Type B pancreatic cell (in vitro differentiated cells): ENCODE measurements at regions not wholly inside any gene's neighbourhood (a gene's known extent, or its start where the extent isn't known, plus 50 kb on each side); places are given as distances from the start of the nearest gene placed in this dataset.
"Not testable (repeated sequence)": the region's sequence is repeated elsewhere in the genome, so short reads cannot be mapped to it uniquely, and the experiment has no call there.

Experiments
- DNase-seq: peaks from one replicate; pipeline ENCODE4 v3.0.0; 2021; ENCODE audit warnings: mixed read lengths; ENCODE audit not compliant: unreplicated experiment; ENCODE audit errors: extremely low spot score
- H3K27ac Mint-ChIP-seq: 2 replicates; pipeline ENCODE4 v1.8.0; 2021; ENCODE audit warnings: mild to moderate bottlenecking, mixed read lengths
- H3K27me3 Mint-ChIP-seq: 2 replicates; pipeline ENCODE4 v1.8.0; 2021; ENCODE audit warnings: mixed read lengths
- H3K36me3 Mint-ChIP-seq: 2 replicates; pipeline ENCODE4 v1.8.0; 2021; ENCODE audit warnings: mixed read lengths
- H3K4me1 Mint-ChIP-seq: one replicate; pipeline ENCODE4 v1.8.0; 2021; ENCODE audit warnings: mixed read lengths; ENCODE audit not compliant: unreplicated experiment
- H3K4me3 Mint-ChIP-seq: 2 replicates; pipeline ENCODE4 v1.8.0; 2021; ENCODE audit warnings: mild to moderate bottlenecking, mixed read lengths
- H3K9me3 Mint-ChIP-seq: 2 replicates; pipeline ENCODE4 v1.8.0; 2021; ENCODE audit warnings: mixed read lengths
- TF ChIP-seq, protein P1 (sequence below): fragments of 200-600 bp; sonication (generic); conservative IDR thresholded peaks from 2 replicates; pipeline ENCODE4 v1.5.0; 2021; ENCODE audit warnings: antibody characterized with exemption, mild to moderate bottlenecking

DNA sequence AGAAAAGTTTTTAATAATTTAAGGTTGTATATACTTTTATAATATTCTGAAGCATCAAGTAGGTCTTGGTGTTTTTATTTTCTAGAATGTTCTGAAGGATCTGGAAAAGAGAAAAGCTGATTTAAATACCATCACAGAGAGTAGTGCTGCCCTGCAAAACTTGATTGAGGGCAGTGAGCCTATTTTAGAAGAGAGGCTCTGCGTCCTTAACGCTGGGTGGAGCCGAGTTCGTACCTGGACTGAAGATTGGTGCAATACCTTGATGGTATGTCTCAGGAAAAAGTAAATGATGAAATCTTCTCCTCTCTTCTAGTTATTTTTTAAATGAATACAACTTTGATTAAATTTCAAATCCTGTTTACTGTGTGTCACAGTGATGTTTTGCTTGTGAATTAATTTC, 225.7 kb downstream of the UTRN start:
- Mint-ChIP-seq H3K4me3 (no peak overlapping the region), H3K36me3 (peaks cover 16% of the 10 kb centered on the region), H3K27me3 (no peaks in the 10 kb centered on the region), H3K9me3 (no peaks in the 10 kb centered on the region), H3K27ac (no peak overlapping the region), H3K4me1 (no peaks in the 10 kb centered on the region)
- TF ChIP-seq, protein P1, sequence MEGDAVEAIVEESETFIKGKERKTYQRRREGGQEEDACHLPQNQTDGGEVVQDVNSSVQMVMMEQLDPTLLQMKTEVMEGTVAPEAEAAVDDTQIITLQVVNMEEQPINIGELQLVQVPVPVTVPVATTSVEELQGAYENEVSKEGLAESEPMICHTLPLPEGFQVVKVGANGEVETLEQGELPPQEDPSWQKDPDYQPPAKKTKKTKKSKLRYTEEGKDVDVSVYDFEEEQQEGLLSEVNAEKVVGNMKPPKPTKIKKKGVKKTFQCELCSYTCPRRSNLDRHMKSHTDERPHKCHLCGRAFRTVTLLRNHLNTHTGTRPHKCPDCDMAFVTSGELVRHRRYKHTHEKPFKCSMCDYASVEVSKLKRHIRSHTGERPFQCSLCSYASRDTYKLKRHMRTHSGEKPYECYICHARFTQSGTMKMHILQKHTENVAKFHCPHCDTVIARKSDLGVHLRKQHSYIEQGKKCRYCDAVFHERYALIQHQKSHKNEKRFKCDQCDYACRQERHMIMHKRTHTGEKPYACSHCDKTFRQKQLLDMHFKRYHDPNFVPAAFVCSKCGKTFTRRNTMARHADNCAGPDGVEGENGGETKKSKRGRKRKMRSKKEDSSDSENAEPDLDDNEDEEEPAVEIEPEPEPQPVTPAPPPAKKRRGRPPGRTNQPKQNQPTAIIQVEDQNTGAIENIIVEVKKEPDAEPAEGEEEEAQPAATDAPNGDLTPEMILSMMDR, result no peak
- no peak for DNase-seq

DNA sequence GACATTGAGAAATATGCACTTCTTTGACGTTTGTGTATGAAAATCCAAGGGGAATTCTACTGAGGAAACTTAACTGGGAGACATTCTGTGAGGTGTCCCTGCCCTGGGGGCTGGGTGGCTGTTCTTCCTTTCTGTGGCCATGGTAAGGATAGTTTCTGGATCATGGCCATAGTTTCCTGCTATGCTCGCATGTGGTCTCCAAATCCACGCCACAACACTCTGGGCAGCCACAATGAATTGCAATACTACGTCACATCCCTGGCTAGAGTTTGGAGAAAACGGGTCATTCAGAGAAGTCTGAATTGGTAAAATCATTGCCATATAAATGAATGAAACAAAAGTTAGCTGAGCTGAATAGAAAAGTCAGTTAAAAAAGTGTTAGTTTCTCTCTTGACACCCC, 230.6 kb downstream of the UTRN start:
- TF ChIP-seq, protein P1, result no peak
- no peaks in the 10 kb centered on the region for H3K27me3 Mint-ChIP-seq
- no peak for DNase-seq
- no peak overlapping the region for H3K4me3 Mint-ChIP-seq
- no peak overlapping the region for H3K27ac Mint-ChIP-seq
- H3K36me3 Mint-ChIP-seq, result peaks cover 24% of the 10 kb centered on the region
- H3K4me1 Mint-ChIP-seq, result peaks cover 6% of the 10 kb centered on the region
- H3K9me3 Mint-ChIP-seq, result no peaks in the 10 kb centered on the region

DNA sequence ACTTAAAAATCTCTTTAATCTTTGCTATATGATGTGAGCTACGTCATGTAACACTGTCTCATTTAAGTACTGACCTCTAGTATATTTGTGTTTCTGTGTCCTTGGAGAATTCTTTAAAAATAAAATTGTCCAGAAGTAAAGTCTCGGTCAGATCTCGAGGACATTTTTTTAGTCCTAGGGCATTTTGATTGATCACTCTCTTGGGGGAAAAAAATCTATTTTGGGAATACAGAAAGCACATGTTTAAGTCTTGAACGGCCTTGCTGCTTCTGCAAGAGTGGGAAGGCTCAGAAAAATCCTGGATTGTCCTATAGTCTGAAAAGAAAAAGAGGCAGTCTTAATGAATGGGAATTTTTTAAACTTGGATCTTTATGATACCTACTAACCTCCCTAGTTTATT, 234.3 kb downstream of the UTRN start:
- no peak for DNase-seq
- H3K4me1 Mint-ChIP-seq, result peaks cover 6% of the 10 kb centered on the region
- TF ChIP-seq, protein P1, result no peak
- peaks cover 23% of the 10 kb centered on the region for H3K36me3 Mint-ChIP-seq
- no peak overlapping the region for H3K27ac Mint-ChIP-seq
- no peak overlapping the region for H3K4me3 Mint-ChIP-seq
- H3K9me3 Mint-ChIP-seq, result no peaks in the 10 kb centered on the region
- H3K27me3 Mint-ChIP-seq, result no peaks in the 10 kb centered on the region

DNA sequence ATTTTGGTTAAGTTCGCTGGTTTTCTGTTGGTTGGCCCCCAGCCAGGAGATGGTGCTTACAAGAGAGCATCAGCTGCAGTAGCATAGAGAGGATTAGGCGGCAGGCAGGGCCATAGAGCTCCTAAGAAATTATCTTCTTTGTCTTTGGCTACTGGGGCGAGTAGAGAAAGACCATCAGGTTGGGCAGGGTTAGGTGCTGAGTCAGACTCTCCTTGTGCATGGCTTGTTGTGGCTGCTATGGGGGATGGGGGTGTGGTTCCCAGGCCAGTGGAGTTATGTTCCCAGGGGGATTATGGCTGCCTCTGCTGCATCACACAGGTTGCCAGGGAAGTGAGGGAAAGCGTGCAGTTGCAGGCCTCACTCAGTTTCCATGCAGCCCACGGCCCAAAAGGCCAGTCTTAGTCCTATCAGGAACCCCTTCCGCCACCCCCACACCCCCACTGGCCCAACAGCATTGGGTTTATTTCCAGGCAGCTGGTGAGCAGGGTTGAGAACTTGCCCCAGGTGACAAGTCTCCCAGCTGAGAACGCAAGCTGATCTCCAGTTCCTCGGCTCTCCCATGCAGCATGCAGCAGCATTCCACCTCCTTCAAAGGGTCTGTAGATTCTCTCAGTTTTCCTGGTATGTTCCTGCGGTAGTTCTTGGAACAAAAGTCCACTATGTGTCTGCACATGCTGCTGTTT, 243.7 kb downstream of the UTRN start:
- H3K27ac Mint-ChIP-seq, result no peak overlapping the region
- no peaks in the 10 kb centered on the region for H3K9me3 Mint-ChIP-seq
- H3K27me3 Mint-ChIP-seq, result no peaks in the 10 kb centered on the region
- no peak for DNase-seq
- TF ChIP-seq, protein P1, result no peak
- H3K4me1 Mint-ChIP-seq, result peaks cover 12% of the 10 kb centered on the region
- H3K36me3 Mint-ChIP-seq, result peaks cover 45% of the 10 kb centered on the region
- H3K4me3 Mint-ChIP-seq, result no peak overlapping the region

DNA sequence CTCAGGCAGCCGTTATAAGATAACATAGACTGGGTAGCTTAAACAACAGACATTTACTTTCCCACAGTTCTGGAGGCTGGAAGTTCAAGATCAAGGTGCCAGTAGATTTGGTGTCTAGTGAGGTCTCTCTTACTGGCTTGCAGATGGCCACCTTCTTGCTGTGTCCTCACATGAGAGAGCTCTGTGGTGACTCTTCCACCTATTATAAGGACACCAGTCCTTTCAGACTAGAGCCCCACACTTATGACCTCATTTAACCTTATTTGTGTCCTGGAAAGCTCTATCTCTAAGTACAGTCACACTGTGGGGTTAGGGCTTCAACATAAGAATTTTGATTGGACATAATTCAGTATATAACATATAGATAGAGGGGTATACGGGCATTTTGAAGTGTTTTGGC, 245.0 kb downstream of the UTRN start:
- DNase-seq, result no peak
- no peak overlapping the region for H3K27ac Mint-ChIP-seq
- peaks cover 42% of the 10 kb centered on the region for H3K36me3 Mint-ChIP-seq
- TF ChIP-seq, protein P1, result no peak
- H3K4me1 Mint-ChIP-seq, result peaks cover 12% of the 10 kb centered on the region
- no peaks in the 10 kb centered on the region for H3K9me3 Mint-ChIP-seq
- no peaks in the 10 kb centered on the region for H3K27me3 Mint-ChIP-seq
- no peak overlapping the region for H3K4me3 Mint-ChIP-seq

DNA sequence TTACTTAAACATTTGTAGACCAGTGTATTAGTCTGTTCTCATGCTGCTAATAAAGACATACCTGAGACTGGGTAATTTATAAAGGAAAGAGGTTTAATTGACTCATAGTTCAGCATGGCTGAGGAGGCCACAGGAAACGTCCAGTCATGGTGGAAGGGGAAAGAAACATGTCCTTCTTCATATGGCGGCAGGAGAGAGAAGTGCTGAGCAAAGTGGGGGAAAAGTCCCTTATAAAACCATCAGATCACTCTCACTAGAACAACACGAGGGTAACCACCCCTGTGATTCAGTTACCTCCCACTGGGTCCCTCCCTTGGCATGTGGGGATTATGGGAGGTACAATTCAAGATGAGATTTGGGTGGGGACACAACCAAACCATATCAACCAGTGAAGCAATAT, 247.1 kb downstream of the UTRN start:
- Mint-ChIP-seq H3K4me1 (peaks cover 12% of the 10 kb centered on the region), H3K36me3 (peaks cover 29% of the 10 kb centered on the region)
- H3K4me3 Mint-ChIP-seq, H3K27ac Mint-ChIP-seq, H3K9me3 Mint-ChIP-seq, H3K27me3 Mint-ChIP-seq, DNase-seq: not testable (repeated sequence)
